B cell (primary cell): ENCODE measurements at regions not wholly inside any gene's neighbourhood (a gene's known extent, or its start where the extent isn't known, plus 50 kb on each side); places are given as distances from the start of the nearest gene placed in this dataset.

Source experiments
- CTCF ChIP-seq: fragments of 200-600 bp; IDR thresholded peaks from one replicate; pipeline ENCODE4 v1.8.0; 2022; ENCODE audit warnings: antibody characterized with exemption, mild to moderate bottlenecking
- EZH2 ChIP-seq: IDR thresholded peaks from 2 replicates; pipeline ENCODE4 v1.6.1; 2012; ENCODE audit warnings: borderline replicate concordance, low read depth, mild to moderate bottlenecking, moderate library complexity, low read length; ENCODE audit not compliant: insufficient read depth, poor library complexity, severe bottlenecking

DNA sequence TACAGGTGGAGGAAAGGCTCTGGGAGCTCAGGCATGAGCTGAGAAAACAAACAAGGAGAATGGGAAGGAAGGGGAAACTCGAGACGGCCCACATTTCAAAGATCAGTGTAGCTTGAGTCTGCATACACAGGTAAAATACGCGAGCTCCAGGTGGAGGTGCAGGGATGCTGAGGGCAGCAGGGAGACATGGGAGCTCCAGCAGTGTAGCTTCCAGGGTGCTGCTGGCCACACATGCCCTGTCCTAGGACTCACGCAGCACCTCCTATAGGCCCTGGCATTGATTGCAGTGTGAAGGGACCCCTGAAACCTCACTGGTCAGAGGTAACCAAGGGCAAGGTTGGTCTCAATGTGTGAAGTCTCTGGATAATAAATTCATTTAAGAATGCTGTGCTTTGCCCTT is 362.8 kb upstream of the HS6ST1 start:
- TF ChIP-seq CTCF (no peak), EZH2 (no peak)
